ENCODE measurements at regions not wholly inside any gene's neighbourhood (a gene's known extent, or its start where the extent isn't known, plus 50 kb on each side); places are given as distances from the start of the nearest gene placed in this dataset.
"Not testable (repeated sequence)": the region's sequence is repeated elsewhere in the genome, so short reads cannot be mapped to it uniquely, and the experiment has no call there.

DNA sequence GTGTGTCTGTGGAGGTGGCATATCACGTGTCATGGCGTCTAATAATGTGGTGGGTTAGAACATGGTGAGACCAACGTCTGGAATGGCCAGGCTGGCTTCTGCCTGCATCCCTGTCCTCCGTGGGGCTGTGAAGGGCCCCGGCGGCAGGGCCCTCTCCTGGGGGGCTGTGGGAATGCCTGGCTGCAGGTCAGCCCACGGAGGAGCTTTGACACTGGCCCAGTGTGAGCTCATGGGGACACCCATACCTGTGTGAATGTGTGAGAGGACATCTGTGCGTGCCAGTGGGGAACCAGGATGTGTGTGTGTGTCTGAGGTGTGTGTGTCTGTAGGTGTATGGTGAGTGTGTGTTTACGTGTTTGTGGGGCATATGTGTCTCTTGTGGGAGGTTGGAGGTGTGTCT, 300.1 kb downstream of the TEX29 start:
- no peak for DNase-seq (ENCODE audit: low spot score)

DNA sequence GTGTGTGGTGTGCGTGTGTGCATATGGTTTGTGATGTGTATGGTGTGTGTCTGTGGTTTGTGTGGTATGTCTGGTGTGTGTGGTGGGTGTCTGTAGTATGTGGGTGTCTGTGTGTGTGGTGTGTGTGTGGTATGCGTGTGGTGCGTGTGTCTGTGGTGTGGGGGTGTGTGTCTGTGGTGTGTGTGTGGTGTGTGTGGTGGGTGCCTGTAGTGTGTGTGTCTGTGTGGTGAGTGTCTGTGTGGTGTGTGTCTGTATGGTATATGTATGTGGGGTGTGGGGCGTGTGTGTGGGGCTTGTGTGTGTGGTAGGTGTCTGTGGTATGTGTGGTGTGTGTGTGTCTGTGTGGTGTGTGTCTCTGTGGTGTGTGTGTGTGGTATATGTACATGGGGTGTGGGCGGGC, 300.7 kb downstream of the TEX29 start:
- DNase-seq (ENCODE audit: low spot score) = no peak

DNA sequence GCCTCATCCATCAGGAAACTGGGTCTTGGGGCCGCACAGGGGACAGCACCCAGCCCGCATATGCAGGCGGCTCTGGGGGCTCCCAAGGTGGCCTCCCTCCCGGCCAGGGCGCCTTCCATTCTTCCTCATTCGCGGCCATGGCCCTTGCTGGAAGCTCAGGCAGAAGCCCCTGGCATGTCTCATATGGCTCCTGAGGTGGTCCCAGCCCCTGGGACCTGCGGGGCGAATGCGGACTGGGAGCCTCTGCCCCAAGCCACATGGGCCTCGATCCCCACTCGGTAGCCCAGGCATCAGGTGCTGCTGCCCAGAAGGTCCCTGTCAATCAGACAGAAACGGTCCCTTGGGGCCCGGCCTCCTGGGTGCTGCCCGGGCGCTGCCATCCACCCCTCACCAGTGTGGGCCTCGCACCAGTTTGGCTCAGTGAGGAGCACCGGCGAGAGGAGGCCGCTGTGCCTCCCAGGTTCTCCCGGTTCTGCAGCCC, 301.6 kb downstream of the TEX29 start:
- no peak for DNase-seq (ENCODE audit: low spot score)

DNA sequence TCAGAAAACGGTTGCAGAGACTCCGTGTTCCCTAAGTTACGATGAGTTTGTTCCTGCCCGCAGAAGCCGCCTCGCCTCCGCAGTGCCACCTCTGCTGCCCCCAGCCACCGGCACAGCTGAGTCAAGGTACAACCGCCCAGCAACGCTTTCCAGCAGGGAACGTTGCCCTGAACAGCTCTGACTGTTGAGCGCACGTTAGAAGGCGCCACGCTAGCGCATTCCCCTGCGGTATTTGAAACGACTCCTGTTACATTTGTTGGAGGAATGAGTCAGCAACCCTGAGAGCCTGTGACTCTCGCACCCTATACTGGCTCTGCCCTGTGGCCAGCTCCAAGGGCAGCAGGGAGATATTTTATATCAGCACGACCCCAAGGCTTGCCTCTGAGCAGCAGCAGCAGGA, 302.8 kb downstream of the TEX29 start:
- no peak for DNase-seq (ENCODE audit: low spot score)

DNA sequence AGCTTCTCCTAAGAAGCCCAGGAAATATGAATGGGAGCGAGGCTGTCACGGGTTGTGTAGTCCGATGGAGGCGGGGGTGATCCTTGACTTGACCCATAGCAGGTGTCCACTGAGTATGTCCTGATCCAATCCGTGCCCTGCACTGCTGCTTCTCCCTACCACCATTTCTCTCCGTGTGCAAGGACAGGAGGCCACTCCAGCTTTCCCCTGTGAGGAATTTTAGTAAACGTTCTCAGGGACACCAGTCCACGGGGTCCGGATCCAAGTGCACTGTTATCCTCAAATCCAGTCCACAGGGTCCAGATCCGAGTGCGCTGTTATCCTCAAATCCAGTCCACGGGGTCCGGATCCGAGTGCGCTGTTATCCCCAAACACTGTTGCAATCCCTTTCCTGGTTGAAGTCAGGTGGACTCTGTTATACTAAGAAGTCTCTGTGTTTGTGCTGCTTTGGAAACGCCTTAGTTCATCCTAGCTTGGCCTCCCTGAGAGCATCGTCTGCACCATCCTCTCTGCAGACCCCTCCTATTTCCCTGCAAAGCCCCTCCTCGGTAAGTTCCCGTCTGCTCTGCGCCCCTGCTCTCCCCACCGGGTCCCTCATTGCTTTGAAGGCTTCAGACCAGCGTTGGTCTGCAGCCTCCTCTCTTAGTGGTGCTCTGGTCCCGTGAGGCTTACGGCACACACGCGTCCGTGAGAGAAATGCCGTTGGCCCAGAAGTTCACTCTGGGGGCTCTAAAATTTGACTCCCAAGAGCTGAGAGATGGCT, 303.5 kb downstream of the TEX29 start:
- no peak for DNase-seq (ENCODE audit: low spot score)

DNA sequence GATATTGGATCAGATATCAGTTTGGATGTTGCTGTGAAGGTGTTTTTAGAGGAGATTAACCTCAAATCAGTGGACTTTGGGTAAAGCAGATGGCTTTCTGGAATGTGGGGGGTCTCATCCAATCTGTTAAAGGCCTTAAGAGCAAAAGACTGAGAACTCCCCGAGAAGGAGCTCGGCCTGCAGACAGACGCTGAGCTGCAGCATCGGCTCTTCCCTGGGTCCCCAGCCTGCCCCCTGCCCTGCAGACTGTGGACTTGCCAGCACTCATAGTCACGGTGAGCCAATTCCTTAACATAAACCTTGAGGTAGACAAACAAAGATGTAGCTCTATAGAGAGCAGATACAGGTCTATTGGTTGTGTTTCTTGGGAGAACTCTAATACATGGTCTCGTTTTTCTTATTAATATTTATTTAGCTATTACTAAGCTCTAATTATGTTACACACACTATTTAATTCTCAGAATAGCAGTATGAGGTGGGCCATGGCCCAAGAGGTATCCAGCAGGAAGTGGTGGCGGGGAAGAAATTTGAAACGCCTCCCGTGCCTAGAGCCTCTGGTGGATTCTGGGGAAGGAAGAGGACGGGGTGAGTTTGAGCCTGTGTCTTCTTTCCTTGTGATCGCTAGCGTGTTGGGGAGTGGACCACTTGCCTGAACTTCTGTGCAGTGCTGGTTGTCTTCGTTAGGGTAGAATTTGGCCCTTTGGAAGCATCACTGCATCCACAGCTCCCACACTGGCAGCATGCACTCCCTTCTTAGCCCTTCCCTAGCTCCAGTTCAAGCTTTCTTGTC, 305.3 kb downstream of the TEX29 start:
- no peak for DNase-seq (ENCODE audit: low spot score)

DNA sequence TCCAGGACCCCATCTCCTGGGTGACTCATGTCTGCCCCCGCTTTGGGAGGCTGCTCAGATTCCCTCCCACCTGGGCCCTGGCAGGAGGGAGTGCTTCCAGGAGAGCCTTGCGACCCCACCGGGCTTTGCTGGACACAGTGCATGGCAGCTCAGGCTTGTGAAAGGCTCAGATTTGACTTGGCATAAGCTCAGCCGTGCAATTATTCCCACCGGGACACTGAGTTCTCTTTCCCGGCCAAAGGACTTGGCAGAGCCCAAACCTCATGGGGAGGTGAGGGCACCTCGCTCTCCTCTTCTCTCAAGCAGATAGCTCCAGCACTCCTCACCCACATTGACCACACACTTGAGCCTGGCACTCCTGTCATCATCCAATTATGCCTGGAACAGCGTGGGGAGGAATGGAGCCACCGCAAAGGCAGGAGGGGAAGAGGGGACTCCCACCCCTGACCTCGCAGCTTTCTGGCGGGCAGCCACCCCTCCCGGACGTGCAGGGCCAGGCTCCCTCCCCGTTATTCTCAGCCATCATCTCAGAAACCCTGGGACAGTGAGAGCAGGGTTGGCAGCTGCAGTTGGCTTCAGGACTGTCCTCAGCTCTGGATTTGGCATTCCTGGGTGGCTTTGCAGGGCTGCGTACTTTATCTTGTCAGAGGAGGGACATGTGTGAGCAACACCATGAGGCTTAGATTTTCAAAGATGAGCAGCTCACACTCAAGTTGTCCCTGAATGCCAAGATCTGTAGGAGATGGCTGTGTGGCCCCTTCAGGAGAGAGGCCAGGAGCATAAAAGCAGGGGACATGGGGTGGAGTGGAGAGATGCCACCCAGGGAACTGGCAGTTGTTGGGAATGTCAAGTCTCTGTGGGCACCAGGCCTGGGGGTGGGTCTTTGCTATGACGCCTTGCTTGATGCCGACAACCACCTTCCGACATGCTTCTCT, 306.2 kb downstream of the TEX29 start:
- no peak for DNase-seq (ENCODE audit: low spot score)

DNA sequence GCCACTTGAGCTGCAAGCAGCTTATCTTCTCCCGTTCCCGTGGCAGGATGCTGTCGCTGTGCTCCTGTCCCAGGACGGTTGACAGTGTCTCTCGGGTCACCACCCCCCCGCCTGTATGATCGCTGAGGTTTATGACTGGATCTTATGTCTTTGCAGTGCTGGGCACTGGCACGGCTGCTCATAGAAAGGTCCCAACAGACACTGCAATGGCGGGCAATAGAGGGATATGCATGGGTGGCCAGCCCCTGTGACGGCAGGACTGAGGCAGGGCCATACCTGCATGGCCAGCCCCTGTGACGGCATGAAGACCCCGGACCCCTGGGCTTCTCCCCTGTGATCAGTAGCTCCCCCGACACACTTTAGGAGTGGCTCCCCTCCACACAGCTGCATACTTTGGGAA, 307.2 kb downstream of the TEX29 start:
- no peak for DNase-seq (ENCODE audit: low spot score)

DNA sequence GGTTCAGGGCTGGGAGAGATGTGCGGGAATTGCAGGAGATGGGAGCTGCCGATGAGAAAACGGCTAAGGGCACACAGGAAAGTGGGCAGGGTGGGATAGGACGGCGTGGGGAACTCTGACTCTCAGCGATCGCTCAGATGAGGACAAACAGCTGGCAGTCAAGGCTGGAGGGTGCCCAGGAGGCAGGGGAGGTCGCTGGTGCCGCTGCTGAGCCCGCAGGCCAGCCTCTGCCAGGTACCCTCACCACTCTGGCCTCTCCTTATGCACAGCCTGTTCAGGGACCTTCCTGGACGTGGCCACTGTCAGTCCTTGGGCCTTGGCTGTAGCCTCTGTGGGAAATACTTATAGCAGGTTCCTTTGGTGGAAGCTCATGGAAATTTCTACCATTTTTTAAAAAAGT, 308.6 kb downstream of the TEX29 start:
- no peak for DNase-seq (ENCODE audit: low spot score)

DNA sequence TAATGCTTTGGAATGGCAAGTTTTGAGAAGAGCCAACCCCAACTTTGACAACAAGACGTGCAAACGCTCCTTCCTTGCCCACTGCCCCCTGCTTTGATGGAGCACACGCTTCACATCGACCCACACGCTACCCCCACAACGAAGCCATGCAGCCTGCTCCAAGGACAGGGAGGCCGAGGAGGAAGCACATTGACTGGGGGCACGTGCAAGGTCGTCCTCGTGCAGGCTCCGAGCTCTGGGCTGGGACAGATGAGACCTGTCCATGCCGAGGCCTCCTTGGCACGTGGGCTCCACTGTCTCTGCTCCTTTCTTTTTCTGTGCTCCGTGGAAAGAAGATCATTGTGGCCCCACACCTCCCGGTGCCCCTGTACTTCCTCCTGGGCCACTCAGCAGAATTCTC, 309.0 kb downstream of the TEX29 start:
- no peak for DNase-seq (ENCODE audit: low spot score)

DNA sequence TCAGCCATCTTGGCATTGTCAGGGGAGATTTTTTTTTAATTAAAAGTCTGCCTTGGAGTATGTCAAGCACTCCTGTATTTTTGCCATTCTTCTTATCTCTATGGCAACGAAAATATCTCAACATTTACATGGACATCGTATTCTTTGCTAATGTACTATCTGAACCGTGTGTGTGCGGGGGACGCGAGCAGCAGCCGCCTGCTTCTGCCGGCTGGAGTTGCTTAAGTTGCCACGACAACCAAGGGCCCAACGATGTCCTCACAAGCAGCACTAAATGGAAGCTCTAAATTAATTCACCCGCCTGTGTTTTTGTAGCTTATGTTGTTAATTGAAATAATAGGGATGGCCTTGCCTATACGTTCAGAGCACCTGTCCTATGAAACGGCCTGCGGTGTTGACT, 309.5 kb downstream of the TEX29 start:
- DNase-seq (ENCODE audit: low spot score) = no peak

DNA sequence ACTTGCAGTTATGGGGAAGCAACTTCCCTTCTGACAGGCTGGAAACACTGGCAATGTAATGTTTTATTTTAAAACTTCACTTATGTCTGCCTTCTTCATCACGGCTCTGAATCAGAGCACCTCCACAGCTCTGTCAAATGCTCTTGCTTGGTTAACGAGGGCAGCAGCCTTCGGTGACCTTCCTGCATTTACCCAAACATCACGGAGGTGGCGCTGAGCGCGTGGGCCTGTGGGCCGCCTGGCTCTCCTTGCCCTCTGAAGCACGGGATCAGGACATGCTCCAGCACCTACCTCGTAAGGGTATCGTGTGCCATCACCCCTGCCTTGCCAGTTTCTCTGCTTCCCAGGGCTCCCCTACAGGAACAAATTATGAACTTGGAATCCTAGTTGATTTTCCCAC, 310.0 kb downstream of the TEX29 start:
- no peak for DNase-seq (ENCODE audit: low spot score)

DNA sequence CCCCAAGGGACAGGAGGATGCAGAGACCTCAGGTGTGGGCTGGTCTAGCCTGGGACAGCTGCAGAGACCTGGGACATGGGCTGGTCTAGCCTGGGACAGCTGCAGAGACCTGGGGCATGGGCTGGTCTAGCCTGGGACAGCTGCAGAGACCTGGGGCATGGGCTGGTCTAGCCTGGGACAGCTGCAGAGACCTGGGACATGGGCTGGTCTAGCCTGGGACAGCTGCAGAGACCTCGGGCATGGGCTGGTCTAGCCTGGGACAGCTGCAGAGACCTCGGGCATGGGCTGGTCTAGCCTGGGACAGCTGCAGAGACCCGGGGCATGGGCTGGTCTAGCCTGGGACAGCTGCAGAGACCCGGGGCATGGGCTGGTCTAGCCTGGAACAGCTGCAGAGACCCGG, 310.8 kb downstream of the TEX29 start:
- not testable (repeated sequence) for DNase-seq (ENCODE audit: low spot score)

DNA sequence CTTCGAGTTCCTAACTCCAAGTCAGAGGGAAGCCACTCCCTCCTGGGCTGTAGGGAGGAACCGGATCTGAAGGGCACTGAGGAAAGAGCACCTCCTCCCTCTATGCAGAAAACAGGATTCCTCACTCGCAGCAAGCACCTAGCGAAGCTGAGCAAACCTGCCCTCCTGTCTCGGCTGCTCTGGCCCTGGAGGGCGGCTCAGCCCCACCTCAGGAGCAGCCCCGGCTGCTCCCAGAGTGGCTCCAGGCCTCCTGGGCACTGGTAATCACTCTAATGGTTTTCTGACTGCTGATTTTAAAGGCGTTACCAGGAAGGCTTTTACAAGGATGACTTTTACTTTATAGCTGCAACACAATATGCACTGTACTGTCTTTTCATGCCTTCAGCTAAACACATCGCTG, 312.5 kb downstream of the TEX29 start:
- no peak for DNase-seq (ENCODE audit: low spot score)

DNA sequence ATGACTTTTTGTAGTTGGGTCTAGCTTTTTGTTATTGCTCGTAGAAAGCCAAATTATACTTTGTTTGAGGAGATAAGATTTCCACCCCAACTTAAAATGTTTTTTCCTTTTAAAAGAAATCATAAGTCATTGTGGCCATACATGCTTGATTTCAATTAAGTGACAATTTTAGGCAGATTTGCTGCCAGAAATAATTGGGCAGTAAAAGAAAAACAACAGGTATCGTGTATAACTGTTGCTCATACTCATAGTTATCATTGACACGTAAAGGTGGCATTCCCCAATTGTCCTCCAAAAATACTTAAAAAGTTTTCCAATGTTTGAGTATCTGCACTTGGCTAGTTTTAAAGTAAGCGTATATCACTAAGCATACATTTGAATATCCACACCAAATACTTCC, 313.0 kb downstream of the TEX29 start:
- DNase-seq (ENCODE audit: low spot score) = no peak

DNA sequence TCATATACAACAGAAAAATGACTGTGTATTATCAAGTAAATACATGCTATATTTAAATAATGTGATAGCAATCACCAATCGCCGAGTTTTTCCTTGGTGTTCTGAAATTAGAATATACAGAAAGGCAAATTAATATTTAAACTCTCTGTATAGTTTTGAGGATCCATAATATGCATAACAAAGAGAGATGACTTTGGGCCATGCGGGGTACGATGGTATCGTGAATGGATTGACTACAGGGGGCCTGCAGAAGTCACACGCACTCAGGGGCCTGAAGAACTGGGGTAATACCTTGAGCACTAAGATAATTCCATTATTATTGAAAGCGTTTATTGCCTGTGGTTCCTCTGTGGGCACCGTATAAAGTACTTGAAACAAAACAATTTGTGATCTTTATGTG, 314.0 kb downstream of the TEX29 start:
- no peak for DNase-seq (ENCODE audit: low spot score)

DNA sequence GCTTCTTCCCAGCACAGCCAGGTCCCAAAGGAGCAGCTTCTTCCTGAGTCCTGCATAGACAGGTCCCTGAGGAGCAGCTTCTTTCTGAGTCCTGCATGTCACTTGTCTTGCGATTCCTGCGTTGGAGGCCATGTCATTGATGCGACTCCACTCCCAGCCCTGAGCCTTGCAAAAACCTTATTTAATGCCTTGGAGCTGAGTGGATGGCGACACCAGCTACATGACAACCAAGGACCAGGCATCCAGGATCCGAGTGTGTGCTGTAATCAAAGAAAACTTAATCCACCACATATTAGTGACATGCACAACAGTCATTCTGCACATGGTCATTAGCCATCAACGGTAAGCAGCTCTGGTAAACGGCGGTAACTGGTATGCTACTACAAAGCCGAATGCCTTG, 315.8 kb downstream of the TEX29 start:
- DNase-seq (ENCODE audit: low spot score) = no peak

DNA sequence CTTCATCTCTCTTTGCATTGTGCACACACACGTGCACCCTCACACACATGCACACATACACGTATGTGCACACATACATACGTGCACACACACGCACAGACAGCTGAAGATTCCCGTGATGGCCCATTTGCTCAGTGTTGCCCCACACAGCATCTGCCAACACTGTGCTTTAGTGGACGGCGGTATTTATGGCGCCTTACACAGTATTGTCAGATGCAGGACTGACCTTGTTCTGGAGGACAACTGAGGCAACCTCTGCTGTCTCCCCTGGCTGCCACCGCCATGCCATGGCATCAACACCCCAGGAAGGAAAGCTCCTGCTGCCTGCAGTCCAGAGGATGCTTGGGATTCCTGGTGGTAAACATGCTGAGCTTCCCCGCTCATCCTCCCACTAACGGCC, 316.4 kb downstream of the TEX29 start:
- DNase-seq (ENCODE audit: low spot score) = no peak

DNA sequence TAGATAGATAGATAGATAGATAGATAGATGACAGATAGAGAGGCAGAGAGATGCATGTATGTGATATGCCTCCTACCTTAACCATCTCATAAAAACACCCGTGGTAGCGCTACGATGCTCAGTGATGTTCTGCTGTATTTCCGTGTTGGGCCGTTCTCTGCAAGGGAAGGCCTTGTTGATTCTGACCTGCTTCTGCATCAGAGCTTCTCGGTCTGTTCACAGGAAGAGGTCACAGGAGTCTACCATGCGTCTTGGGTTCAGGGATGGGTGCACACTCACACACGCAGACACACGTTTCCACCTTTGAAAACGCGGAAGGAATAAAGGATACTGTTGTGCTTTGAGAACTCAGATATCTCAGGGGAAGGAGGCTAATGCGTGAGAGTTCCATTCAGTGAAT, 316.9 kb downstream of the TEX29 start:
- DNase-seq (ENCODE audit: low spot score) = no peak

DNA sequence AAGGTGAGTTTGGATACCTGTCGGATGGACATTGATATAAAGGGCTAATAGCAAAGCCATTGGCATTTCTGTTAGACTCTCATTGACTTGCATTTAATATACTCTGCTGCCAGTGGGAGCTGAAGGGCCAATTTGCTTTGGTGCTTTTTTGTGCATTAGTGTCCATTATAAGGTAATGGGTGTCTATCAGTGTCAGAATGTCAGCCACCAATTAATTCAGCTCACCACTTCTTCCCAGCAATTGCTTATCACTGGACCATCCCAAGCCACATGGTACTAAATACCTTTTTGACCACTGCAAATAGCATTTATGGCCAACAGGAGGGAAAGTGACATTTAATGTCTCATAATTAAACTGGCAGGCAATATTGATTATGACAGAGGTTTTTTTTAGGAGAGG, 317.8 kb downstream of the TEX29 start:
- DNase-seq (ENCODE audit: low spot score) = no peak

DNA sequence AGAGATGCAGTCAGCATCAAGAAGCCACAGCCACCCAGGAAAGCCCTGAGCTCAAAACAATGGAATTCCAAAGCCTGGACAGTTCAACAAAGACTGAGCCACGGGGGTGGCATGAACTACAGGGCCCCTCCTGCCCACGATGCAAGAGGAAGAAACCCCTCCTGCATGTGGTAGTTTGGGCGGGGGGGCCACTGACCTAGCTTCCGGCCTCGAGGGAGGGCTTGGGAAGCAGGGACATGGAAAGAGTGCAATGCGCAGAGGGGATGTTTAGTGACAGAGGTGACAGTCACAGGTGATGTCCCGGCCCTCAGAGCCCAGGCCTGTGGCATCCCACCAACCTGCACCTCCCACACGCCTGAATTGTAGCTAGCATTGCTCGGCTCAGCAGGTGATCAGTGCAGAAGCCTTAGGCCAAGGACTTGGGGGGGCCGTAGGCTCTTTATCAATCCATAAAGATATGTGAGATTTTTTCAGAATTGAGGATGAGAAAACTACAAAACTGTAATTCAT, 318.8 kb downstream of the TEX29 start:
- no peak for DNase-seq (ENCODE audit: low spot score)

DNA sequence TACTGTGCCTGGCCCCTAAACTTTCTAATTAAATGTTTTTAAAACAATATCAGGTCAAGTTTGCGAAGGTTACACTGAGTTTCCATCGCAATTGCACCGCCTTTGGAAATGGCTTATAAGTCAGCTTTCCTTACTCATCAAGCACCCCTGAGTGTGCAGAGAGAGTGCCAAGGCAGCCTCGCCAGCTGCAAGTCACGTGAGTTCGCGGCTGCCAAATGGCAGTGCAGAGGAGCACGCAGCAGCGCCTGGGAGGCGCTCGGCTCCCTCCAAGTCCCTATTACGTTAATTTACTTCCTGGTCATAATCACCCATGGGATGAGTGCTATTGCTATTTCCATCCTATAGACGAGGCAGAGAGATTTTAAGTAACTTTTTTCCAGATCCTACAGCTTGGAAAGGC, 319.6 kb downstream of the TEX29 start:
- DNase-seq (ENCODE audit: low spot score) = no peak
